Peyer's patch (tissue), 4 donors: ENCODE measurements at regions not wholly inside any gene's neighbourhood (a gene's known extent, or its start where the extent isn't known, plus 50 kb on each side); places are given as distances from the start of the nearest gene placed in this dataset.

Experiments
- DNase-seq, 3 donors: peaks; one replicate each; pipeline ENCODE4 v3.0.0-alpha.2; 2017 to 2019
- H3K27ac ChIP-seq, 4 donors: fragments of 200-600 bp; sonication (generic); one replicate each; pipeline ENCODE4 v1.5.1; 2016 to 2019
- H3K27me3 ChIP-seq, 2 donors: fragments of 200-600 bp; sonication (generic); one replicate each; pipeline ENCODE4 v1.5.1; 2019
- H3K36me3 ChIP-seq, 3 donors: fragments of 200-600 bp; sonication (generic); one replicate each; pipeline ENCODE4 v1.5.1; 2016 to 2019
- H3K4me1 ChIP-seq, 4 donors: fragments of 200-600 bp; sonication (generic); one replicate each; pipeline ENCODE4 v1.5.1; 2016 to 2019
- H3K4me3 ChIP-seq, 4 donors: fragments of 200-600 bp; sonication (generic); 1 replicate in 3 of 4; 2 replicates in 1 of 4; pipeline ENCODE4 v1.5.1; 2016 to 2019; ENCODE audit warnings: mild to moderate bottlenecking in 1 of 4
- H3K9me3 ChIP-seq, 4 donors: fragments of 200-600 bp; sonication (generic); one replicate each; pipeline ENCODE4 v1.5.1; 2016 to 2019; ENCODE audit warnings: mild to moderate bottlenecking in 1 of 4
- CTCF ChIP-seq, 6 experiments: fragments of 450-650 bp in 4 of 6; fragments of 200-600 bp in 2 of 6; sonication (generic) in 1 of 6; IDR thresholded peaks; one replicate each; pipeline ENCODE4 v1.5.1; 2017 to 2019; ENCODE audit warnings: antibody characterized with exemption in 6 of 6, mild to moderate bottlenecking in 3 of 6, moderate library complexity in 1 of 6
- POLR2A ChIP-seq, 2 donors: fragments of 450-650 bp; IDR thresholded peaks; one replicate each; pipeline ENCODE4 v1.5.1; 2017; ENCODE audit warnings: antibody characterized with exemption in 2 of 2, mild to moderate bottlenecking in 2 of 2, moderate library complexity in 2 of 2

DNA sequence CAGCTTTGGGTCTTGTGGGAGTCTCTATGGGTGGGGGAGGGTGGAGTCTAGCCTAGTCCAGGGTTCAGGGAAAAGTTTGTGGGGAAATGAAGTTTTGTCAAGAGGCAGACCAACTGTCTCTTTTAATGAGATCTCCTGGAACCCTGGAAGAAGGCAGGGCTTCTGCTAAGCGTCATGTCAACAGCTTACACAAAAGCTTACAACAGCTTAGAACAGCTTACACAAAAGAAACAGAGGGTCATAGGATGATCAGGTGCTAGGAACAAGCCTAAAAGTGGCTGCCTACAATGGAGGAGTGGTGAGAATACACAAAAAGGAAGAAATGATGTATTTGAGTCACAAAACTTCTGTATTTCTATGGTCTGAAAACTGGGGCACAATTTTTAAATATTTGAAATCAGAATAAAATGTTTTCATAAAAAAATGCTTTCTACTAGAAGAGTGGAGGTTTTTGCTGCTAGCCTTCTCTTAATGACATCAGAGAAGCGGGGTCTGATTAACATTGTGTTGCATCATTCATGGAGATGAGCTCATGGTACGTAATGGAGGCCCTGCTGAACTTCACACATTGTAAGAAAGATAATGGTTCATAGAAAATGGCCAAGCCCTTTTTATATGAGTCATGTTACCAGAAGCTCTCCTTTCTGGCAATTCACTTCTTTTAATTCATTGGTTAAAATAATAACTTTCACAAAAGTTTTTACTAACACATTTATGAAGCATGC lies 351.0 kb downstream of the PIK3C3 start:
- Histone ChIP-seq H3K27ac (no peak overlapping the region), H3K27me3 (no peaks in the 10 kb centered on the region), H3K9me3 (no peaks in the 10 kb centered on the region), H3K4me1 (no peaks in the 10 kb centered on the region), H3K4me3 (no peak overlapping the region), H3K36me3 (no peaks in the 10 kb centered on the region)
- DNase-seq, result no peak
- TF ChIP-seq CTCF (IDR thresholded peaks at IDR 0.05) (no peak), POLR2A (IDR thresholded peaks at IDR 0.05) (no peak)

- H3K4me1 ChIP-seq, result no peaks in the 10 kb centered on the region
- H3K9me3 ChIP-seq, result no peaks in the 10 kb centered on the region
- no peaks in the 10 kb centered on the region for H3K27me3 ChIP-seq
- no peak overlapping the region for H3K27ac ChIP-seq
- no peak overlapping the region for H3K4me3 ChIP-seq
- no peak for TF ChIP-seq POLR2A (IDR thresholded peaks at IDR 0.05)
- no peak for DNase-seq
- H3K36me3 ChIP-seq, result no peaks in the 10 kb centered on the region
These were observed 351.6 kb downstream of the PIK3C3 start for GRCh38 chr18:42306594-42306980.

- no peak for DNase-seq
- no peak for TF ChIP-seq POLR2A (IDR thresholded peaks at IDR 0.05)
- no peak for TF ChIP-seq CTCF (IDR thresholded peaks at IDR 0.05)
- Histone ChIP-seq H3K27me3 (no peaks in the 10 kb centered on the region), H3K4me1 (no peaks in the 10 kb centered on the region), H3K36me3 (no peaks in the 10 kb centered on the region), H3K4me3 (no peak overlapping the region), H3K27ac (no peak overlapping the region), H3K9me3 (no peaks in the 10 kb centered on the region)
These were observed 355.9 kb downstream of the PIK3C3 start for GRCh38 chr18:42310956-42311355.

GRCh38 chr18:42326752-42327151 lies 371.7 kb downstream of the PIK3C3 start:
- DNase-seq, result no peak
- TF ChIP-seq CTCF (IDR thresholded peaks at IDR 0.05) (no peak), POLR2A (IDR thresholded peaks at IDR 0.05) (no peak)

DNA sequence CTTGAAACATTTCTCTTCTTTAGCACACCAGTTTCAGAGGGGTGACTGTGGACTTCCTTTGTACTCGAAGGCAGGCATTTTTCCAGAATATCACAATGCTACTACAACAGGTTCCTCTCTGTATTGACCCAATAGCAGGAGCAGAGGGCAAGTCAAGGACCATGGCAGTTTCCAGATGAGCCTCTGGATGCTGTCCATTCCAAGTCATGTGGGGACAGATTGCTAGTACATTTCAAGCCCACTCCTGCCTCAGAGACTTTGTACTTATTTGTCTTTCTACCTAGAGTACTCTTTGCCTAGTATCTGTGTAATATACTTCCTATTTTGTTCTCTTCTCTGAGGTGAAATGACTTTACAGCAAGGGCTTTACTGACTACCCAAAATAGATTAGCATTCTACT lies 373.9 kb downstream of the PIK3C3 start:
- H3K27me3 ChIP-seq, result no peaks in the 10 kb centered on the region
- TF ChIP-seq POLR2A (IDR thresholded peaks at IDR 0.05) (no peak), CTCF (IDR thresholded peaks at IDR 0.05) (no peak)

More at GRCh38 chr18:42326752-42327151, 371.7 kb downstream of the PIK3C3 start:
- Histone ChIP-seq H3K27me3 (no peaks in the 10 kb centered on the region), H3K36me3 (no peaks in the 10 kb centered on the region), H3K4me1 (no peaks in the 10 kb centered on the region), H3K27ac (no peak overlapping the region), H3K9me3 (no peaks in the 10 kb centered on the region), H3K4me3 (no peak overlapping the region)

DNA sequence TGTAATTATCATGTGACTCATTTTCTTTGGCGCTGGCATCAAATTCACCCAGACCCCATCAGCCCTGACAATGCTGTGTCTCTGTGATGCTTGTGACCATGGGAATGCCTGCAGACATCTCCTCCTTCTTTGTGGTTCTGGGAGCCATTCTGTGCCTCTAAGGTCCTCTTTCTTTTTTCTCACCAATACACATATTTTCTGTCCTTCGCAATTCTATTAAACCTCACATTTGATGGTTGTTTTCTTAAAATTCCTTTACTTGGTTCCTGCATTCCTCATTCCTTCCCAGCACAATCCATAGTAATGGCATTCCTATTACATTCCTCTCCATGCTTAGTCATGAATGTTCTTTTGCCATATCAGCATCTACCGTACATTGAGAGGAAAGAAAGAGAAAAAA lies 375.3 kb downstream of the PIK3C3 start:
- TF ChIP-seq POLR2A (IDR thresholded peaks at IDR 0.05) (no peak), CTCF (IDR thresholded peaks at IDR 0.05) (no peak)
- Histone ChIP-seq H3K36me3 (no peaks in the 10 kb centered on the region), H3K4me3 (no peak overlapping the region), H3K9me3 (no peaks in the 10 kb centered on the region), H3K4me1 (no peaks in the 10 kb centered on the region), H3K27me3 (no peaks in the 10 kb centered on the region), H3K27ac (no peak overlapping the region)
- no peak for DNase-seq

More for the DNA sequence above, 373.9 kb downstream of the PIK3C3 start:
- no peaks in the 10 kb centered on the region for H3K36me3 ChIP-seq
- no peaks in the 10 kb centered on the region for H3K9me3 ChIP-seq
- H3K27ac ChIP-seq, result no peak overlapping the region
- H3K4me1 ChIP-seq, result no peaks in the 10 kb centered on the region
- DNase-seq, result no peak
- H3K4me3 ChIP-seq, result no peak overlapping the region
